Liver (tissue), 8 donors: ENCODE measurements at regions not wholly inside any gene's neighbourhood (a gene's known extent, or its start where the extent isn't known, plus 50 kb on each side); places are given as distances from the start of the nearest gene placed in this dataset.

Source experiments
- DNase-seq: peaks from one replicate; pipeline ENCODE4 v3.0.0-alpha.2; 2017; ENCODE audit warnings: low spot score
- H3K27ac ChIP-seq, 2 donors: one replicate each; pipeline ENCODE4 v1.7.0; 2013; ENCODE audit warnings: inconsistent platforms in 2 of 2, low read length in 2 of 2, control low read depth in 1 of 2, low read depth in 1 of 2, mild to moderate bottlenecking in 1 of 2
- H3K27me3 ChIP-seq, 4 donors: one replicate each; pipeline versions ENCODE4 v1.6.1 to v1.7.0; 2013; ENCODE audit warnings: low read length in 3 of 4, inconsistent platforms in 1 of 4, mild to moderate bottlenecking in 1 of 4, moderate library complexity in 1 of 4; ENCODE audit not compliant: control insufficient read depth in 4 of 4, insufficient read depth in 4 of 4
- H3K36me3 ChIP-seq, 4 donors: one replicate each; pipeline versions ENCODE4 v1.6.1 to v1.7.0; 2013; ENCODE audit warnings: low read length in 3 of 4, mild to moderate bottlenecking in 3 of 4, low read depth in 1 of 4, moderate library complexity in 1 of 4; ENCODE audit not compliant: control insufficient read depth in 4 of 4, insufficient read depth in 3 of 4
- H3K4me1 ChIP-seq, 4 donors: one replicate each; pipeline versions ENCODE4 v1.6.1 to v1.7.0; 2013; ENCODE audit warnings: low read length in 3 of 4, mild to moderate bottlenecking in 3 of 4, moderate library complexity in 1 of 4; ENCODE audit not compliant: control insufficient read depth in 4 of 4, insufficient read depth in 4 of 4
- H3K4me3 ChIP-seq, 3 donors: one replicate each; pipeline versions ENCODE4 v1.6.1 to v1.7.0; 2013; ENCODE audit warnings: low read length in 3 of 3, control low read depth in 1 of 3, low read depth in 1 of 3, mild to moderate bottlenecking in 1 of 3
- H3K9ac ChIP-seq, 2 donors: one replicate each; pipeline ENCODE4 v1.7.0; 2013; ENCODE audit warnings: low read length in 2 of 2, mild to moderate bottlenecking in 2 of 2, moderate library complexity in 2 of 2, control low read depth in 1 of 2, low read depth in 1 of 2
- H3K9me3 ChIP-seq, 4 donors: one replicate each; pipeline versions ENCODE4 v1.6.1 to v1.7.0; 2013; ENCODE audit warnings: low read length in 3 of 4; ENCODE audit not compliant: control insufficient read depth in 4 of 4
- ATF3 ChIP-seq: IDR thresholded peaks from 2 replicates; pipeline ENCODE4 v1.6.1; 2016; ENCODE audit warnings: antibody characterized with exemption
- FOXA1 ChIP-seq: IDR thresholded peaks from 2 replicates; pipeline ENCODE4 v1.6.1; 2016; ENCODE audit warnings: antibody characterized with exemption
- FOXA2 ChIP-seq: IDR thresholded peaks from 2 replicates; pipeline ENCODE4 v1.6.1; 2016; ENCODE audit warnings: antibody characterized with exemption
- GABPA ChIP-seq, 2 donors: IDR thresholded peaks in 1 of 2; conservative IDR thresholded peaks in 1 of 2; 2 replicates each; pipeline ENCODE4 v1.6.1; 2016; ENCODE audit warnings: antibody characterized with exemption in 2 of 2, mild to moderate bottlenecking in 1 of 2, moderate library complexity in 1 of 2
- HNF4G ChIP-seq: IDR thresholded peaks from 2 replicates; pipeline ENCODE4 v1.6.1; 2016; ENCODE audit warnings: antibody characterized with exemption
- JUND ChIP-seq, 2 donors: IDR thresholded peaks; 2 replicates each; pipeline ENCODE4 v1.6.1; 2016; ENCODE audit warnings: antibody characterized with exemption in 2 of 2
- NR2F2 ChIP-seq: IDR thresholded peaks from 2 replicates; pipeline ENCODE4 v1.6.1; 2016; ENCODE audit warnings: antibody characterized with exemption
- RAD21 ChIP-seq, 2 donors: IDR thresholded peaks; 2 replicates each; pipeline ENCODE4 v1.6.1; 2016; ENCODE audit warnings: antibody characterized with exemption in 2 of 2, mild to moderate bottlenecking in 2 of 2
- REST ChIP-seq: IDR thresholded peaks from 2 replicates; pipeline ENCODE4 v1.6.1; 2016; ENCODE audit warnings: antibody characterized with exemption, mild to moderate bottlenecking
- RXRA ChIP-seq, 2 donors: IDR thresholded peaks; 2 replicates each; pipeline ENCODE4 v1.6.1; 2017 to 2018; ENCODE audit warnings: antibody characterized with exemption in 2 of 2, mild to moderate bottlenecking in 1 of 2
- TAF1 ChIP-seq: conservative IDR thresholded peaks from 2 replicates; pipeline ENCODE4 v1.6.1; 2016; ENCODE audit warnings: antibody characterized with exemption, mild to moderate bottlenecking
- YY1 ChIP-seq: IDR thresholded peaks from 2 replicates; pipeline ENCODE4 v1.6.1; 2016; ENCODE audit warnings: antibody characterized with exemption, mild to moderate bottlenecking
- WGBS: extraction: QIAGEN DNeasy Blood & Tissue Kit; methylation state at CpG from one replicate; pipeline ENCODE4 v1.1.7; 2013; 5-methylcytosine and 5-hydroxymethylcytosine counted together
- TF ChIP-seq, protein P1 (sequence below): IDR thresholded peaks from 2 replicates; pipeline ENCODE4 v1.6.1; 2016; ENCODE audit warnings: antibody characterized with exemption
- TF ChIP-seq, protein P2 (sequence below): fragments of 150-350 bp; IDR thresholded peaks from 2 replicates; pipeline ENCODE4 v1.5.1; 2017; ENCODE audit warnings: improper control_type of control experiment, low read depth, low read length; ENCODE audit not compliant: missing input control
- TF ChIP-seq, protein P3 (sequence below): IDR thresholded peaks from 2 replicates; pipeline ENCODE4 v1.6.1; 2016; ENCODE audit warnings: antibody characterized with exemption
- donor health status: healthy.
- donor health status: healthy.
- donor health status: healthy.
- donor health status: healthy.
- donor health status: healthy.

DNA sequence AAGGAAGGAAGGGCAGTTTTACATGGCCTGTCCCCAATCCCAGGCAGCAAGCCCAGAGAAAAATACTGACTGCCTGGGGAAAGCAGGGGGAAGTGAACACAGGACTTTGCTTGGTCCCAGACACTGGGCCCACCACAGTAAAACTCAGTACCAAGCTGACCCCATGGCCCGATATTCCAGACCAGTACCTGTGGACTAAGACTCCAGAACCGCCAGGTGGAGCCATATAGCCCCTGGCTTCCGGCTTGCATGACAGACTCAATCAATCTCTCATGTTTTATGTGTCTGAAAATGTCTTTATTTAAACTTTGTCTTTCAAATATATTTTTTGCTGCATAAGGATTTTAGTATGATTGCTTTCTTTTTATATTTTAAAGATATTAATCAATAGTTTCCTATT is 767.9 kb upstream of the SLITRK6 start:
- TF ChIP-seq TAF1: no peak
- TF ChIP-seq RXRA (IDR thresholded peaks at IDR 0.05): no peak
- TF ChIP-seq, protein P1, sequence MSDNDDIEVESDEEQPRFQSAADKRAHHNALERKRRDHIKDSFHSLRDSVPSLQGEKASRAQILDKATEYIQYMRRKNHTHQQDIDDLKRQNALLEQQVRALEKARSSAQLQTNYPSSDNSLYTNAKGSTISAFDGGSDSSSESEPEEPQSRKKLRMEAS: no peak
- TF ChIP-seq RAD21 (IDR thresholded peaks at IDR 0.05): peak in 1 of 2 donors; percentile 44
- TF ChIP-seq ATF3: no peak
- no peak for TF ChIP-seq FOXA1
- no peak for TF ChIP-seq JUND (IDR thresholded peaks at IDR 0.05)
- no peak for TF ChIP-seq NR2F2
- TF ChIP-seq REST: no peak
- TF ChIP-seq, protein P2, sequence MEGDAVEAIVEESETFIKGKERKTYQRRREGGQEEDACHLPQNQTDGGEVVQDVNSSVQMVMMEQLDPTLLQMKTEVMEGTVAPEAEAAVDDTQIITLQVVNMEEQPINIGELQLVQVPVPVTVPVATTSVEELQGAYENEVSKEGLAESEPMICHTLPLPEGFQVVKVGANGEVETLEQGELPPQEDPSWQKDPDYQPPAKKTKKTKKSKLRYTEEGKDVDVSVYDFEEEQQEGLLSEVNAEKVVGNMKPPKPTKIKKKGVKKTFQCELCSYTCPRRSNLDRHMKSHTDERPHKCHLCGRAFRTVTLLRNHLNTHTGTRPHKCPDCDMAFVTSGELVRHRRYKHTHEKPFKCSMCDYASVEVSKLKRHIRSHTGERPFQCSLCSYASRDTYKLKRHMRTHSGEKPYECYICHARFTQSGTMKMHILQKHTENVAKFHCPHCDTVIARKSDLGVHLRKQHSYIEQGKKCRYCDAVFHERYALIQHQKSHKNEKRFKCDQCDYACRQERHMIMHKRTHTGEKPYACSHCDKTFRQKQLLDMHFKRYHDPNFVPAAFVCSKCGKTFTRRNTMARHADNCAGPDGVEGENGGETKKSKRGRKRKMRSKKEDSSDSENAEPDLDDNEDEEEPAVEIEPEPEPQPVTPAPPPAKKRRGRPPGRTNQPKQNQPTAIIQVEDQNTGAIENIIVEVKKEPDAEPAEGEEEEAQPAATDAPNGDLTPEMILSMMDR: peak; percentile 21
- no peak for TF ChIP-seq FOXA2
- TF ChIP-seq, protein P3, sequence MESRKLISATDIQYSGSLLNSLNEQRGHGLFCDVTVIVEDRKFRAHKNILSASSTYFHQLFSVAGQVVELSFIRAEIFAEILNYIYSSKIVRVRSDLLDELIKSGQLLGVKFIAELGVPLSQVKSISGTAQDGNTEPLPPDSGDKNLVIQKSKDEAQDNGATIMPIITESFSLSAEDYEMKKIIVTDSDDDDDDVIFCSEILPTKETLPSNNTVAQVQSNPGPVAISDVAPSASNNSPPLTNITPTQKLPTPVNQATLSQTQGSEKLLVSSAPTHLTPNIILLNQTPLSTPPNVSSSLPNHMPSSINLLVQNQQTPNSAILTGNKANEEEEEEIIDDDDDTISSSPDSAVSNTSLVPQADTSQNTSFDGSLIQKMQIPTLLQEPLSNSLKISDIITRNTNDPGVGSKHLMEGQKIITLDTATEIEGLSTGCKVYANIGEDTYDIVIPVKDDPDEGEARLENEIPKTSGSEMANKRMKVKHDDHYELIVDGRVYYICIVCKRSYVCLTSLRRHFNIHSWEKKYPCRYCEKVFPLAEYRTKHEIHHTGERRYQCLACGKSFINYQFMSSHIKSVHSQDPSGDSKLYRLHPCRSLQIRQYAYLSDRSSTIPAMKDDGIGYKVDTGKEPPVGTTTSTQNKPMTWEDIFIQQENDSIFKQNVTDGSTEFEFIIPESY: no peak
- no peak overlapping the region for H3K4me3 ChIP-seq
- H3K9ac ChIP-seq: no peak overlapping the region
- no peaks in the 10 kb centered on the region for H3K4me1 ChIP-seq
- H3K27ac ChIP-seq: no peak overlapping the region
- DNase-seq: no peak
- no peaks in the 10 kb centered on the region for H3K27me3 ChIP-seq
- 65% methylated on average over 3 of the region's 3 CpGs for WGBS
- H3K9me3 ChIP-seq: no peaks in the 10 kb centered on the region
- H3K36me3 ChIP-seq: no peaks in the 10 kb centered on the region

DNA sequence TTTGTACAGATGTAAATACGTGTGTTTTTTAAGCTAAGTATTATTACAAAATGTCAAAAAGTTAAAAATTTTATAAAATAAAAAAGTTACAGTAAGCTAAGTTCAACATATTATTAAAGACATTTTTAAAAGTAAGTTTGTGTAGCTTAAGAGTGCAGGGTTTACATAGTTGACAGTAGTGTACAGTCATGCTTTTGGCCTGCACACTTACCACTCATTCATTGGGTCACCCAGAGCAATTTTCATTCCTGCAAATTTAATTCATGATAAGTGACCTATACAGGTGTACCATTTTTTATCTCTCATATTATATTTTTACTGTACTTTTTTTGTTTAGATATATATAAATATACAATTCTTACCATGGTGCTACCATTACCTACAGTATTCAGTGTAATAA is 769.9 kb upstream of the SLITRK6 start:
- Histone ChIP-seq H3K27me3 (no peaks in the 10 kb centered on the region), H3K4me3 (no peak overlapping the region), H3K27ac (no peak overlapping the region), H3K4me1 (no peaks in the 10 kb centered on the region), H3K9ac (no peak overlapping the region), H3K9me3 (no peaks in the 10 kb centered on the region), H3K36me3 (no peaks in the 10 kb centered on the region)
- TF ChIP-seq GABPA (IDR thresholded peaks at IDR 0.05 in 1 of 2, conservative IDR thresholded peaks at IDR 0.05 in 1 of 2): no peak
- no peak for TF ChIP-seq HNF4G
- TF ChIP-seq REST: no peak
- TF ChIP-seq, protein P2: no peak
- TF ChIP-seq NR2F2: no peak
- no peak for TF ChIP-seq JUND (IDR thresholded peaks at IDR 0.05)
- TF ChIP-seq, protein P1: no peak
- no peak for TF ChIP-seq YY1
- 71% methylated on average over 1 of the region's 1 CpG for WGBS
- no peak for DNase-seq
